Testis (tissue), 2 donors: ENCODE measurements at regions not wholly inside any gene's neighbourhood (a gene's known extent, or its start where the extent isn't known, plus 50 kb on each side); places are given as distances from the start of the nearest gene placed in this dataset.

ENCODE experiments used
- DNase-seq: peaks from one replicate; pipeline ENCODE4 v3.0.0-alpha.2; 2019
- H3K27ac ChIP-seq, 2 donors: fragments of 200-600 bp; sonication (generic); one replicate each; pipeline ENCODE4 v1.5.1; 2019
- H3K27me3 ChIP-seq: fragments of 200-600 bp; sonication (generic); one replicate; pipeline ENCODE4 v1.5.1; 2019
- H3K36me3 ChIP-seq: fragments of 200-600 bp; sonication (generic); one replicate; pipeline ENCODE4 v1.5.1; 2017; ENCODE audit warnings: low read depth; ENCODE audit errors: missing control alignments
- H3K4me1 ChIP-seq: fragments of 200-600 bp; sonication (generic); one replicate; pipeline ENCODE4 v1.5.1; 2019
- H3K4me3 ChIP-seq, 2 donors: fragments of 200-600 bp; sonication (generic); one replicate each; pipeline ENCODE4 v1.5.1; 2017 to 2019
- H3K9me3 ChIP-seq: fragments of 200-600 bp; sonication (generic); one replicate; pipeline ENCODE4 v1.5.1; 2017
- CTCF ChIP-seq, 3 experiments: fragments of 450-650 bp in 2 of 3; fragments of 200-600 bp in 1 of 3; sonication (generic) in 1 of 3; IDR thresholded peaks; one replicate each; pipeline ENCODE4 v1.5.1; 2016 to 2019; ENCODE audit warnings: antibody characterized with exemption in 3 of 3, mild to moderate bottlenecking in 2 of 3, moderate library complexity in 1 of 3
- POLR2A ChIP-seq: fragments of 450-650 bp; IDR thresholded peaks from one replicate; pipeline ENCODE4 v1.6.1; 2017; ENCODE audit warnings: antibody characterized with exemption, mild to moderate bottlenecking, moderate library complexity
- WGBS, 2 donors: methylation state at CpG; one replicate each; pipeline ENCODE4 v1.1.5; 2018; 5-methylcytosine and 5-hydroxymethylcytosine counted together
- intact Hi-C: fragments of 100-400 bp; cut with DNase I; formaldehyde crosslinking; loops from one replicate; pipeline ENCODE4 v1.15.1; 2023; ENCODE audit warnings: low total_unique reads

GRCh38 chr9:18126831-18127498 lies 347.0 kb upstream of the ADAMTSL1 start:
- Histone ChIP-seq H3K4me1 (peaks cover 11% of the 10 kb centered on the region), H3K27ac (no peak overlapping the region), H3K27me3 (no peaks in the 10 kb centered on the region), H3K9me3 (no peaks in the 10 kb centered on the region), H3K4me3 (no peak overlapping the region), H3K36me3 (no peaks in the 10 kb centered on the region)
- intact Hi-C loops: no loop called here
- WGBS, 2 donors: 62 to 76% methylated on average over 4 of the region's 4 CpGs
- no peak for DNase-seq
- TF ChIP-seq CTCF (IDR thresholded peaks at IDR 0.05): no peak

GRCh38 chr9:18127499-18127875 lies 346.5 kb upstream of the ADAMTSL1 start:
- H3K9me3 ChIP-seq: no peaks in the 10 kb centered on the region
- H3K4me1 ChIP-seq: peaks cover 11% of the 10 kb centered on the region
- no peak overlapping the region for H3K4me3 ChIP-seq
- no peaks in the 10 kb centered on the region for H3K27me3 ChIP-seq
- no peak for DNase-seq
- H3K27ac ChIP-seq: no peak overlapping the region
- H3K36me3 ChIP-seq: no peaks in the 10 kb centered on the region
- WGBS, 2 donors: 31 to 38% methylated on average over 2 of the region's 2 CpGs
- TF ChIP-seq CTCF (IDR thresholded peaks at IDR 0.05): no peak
- intact Hi-C loops: no loop called here

GRCh38 chr9:18129809-18130334 lies 344.1 kb upstream of the ADAMTSL1 start:
- no peak for DNase-seq
- H3K9me3 ChIP-seq: no peaks in the 10 kb centered on the region
- WGBS, 2 donors: 70 to 75% methylated on average over 5 of the region's 5 CpGs

GRCh38 chr9:18136354-18136994 lies 337.5 kb upstream of the ADAMTSL1 start:
- intact Hi-C loops: no loop called here
- no peak overlapping the region for H3K4me3 ChIP-seq
- 85 to 88% methylated on average over 3 of the region's 3 CpGs for WGBS, 2 donors
- no peaks in the 10 kb centered on the region for H3K36me3 ChIP-seq
- H3K27ac ChIP-seq: no peak overlapping the region
- no peak for TF ChIP-seq CTCF (IDR thresholded peaks at IDR 0.05)
- no peak for TF ChIP-seq POLR2A
- H3K9me3 ChIP-seq: no peaks in the 10 kb centered on the region
- DNase-seq: no peak
- H3K4me1 ChIP-seq: no peaks in the 10 kb centered on the region
- no peaks in the 10 kb centered on the region for H3K27me3 ChIP-seq

More at GRCh38 chr9:18129809-18130334, 344.1 kb upstream of the ADAMTSL1 start:
- H3K36me3 ChIP-seq: no peaks in the 10 kb centered on the region
- peaks cover 11% of the 10 kb centered on the region for H3K4me1 ChIP-seq
- no peak overlapping the region for H3K4me3 ChIP-seq
- peak overlapping the region; percentile 2 to 56 for H3K27ac ChIP-seq
- intact Hi-C loops: no loop called here
- no peaks in the 10 kb centered on the region for H3K27me3 ChIP-seq
- TF ChIP-seq POLR2A (no peak), CTCF (IDR thresholded peaks at IDR 0.05) (no peak)

- Histone ChIP-seq H3K9me3 (no peaks in the 10 kb centered on the region), H3K36me3 (no peaks in the 10 kb centered on the region), H3K4me3 (no peak overlapping the region), H3K27me3 (no peaks in the 10 kb centered on the region), H3K4me1 (no peaks in the 10 kb centered on the region), H3K27ac (no peak overlapping the region)
- 81 to 95% methylated on average over 4 of the region's 4 CpGs for WGBS, 2 donors
- DNase-seq: no peak
- intact Hi-C loops: no loop called here
- TF ChIP-seq CTCF (IDR thresholded peaks at IDR 0.05) (no peak), POLR2A (no peak)
Measured at GRCh38 chr9:18137815-18138214, 336.1 kb upstream of the ADAMTSL1 start.
